GM12891 (cell line): ENCODE measurements at regions not wholly inside any gene's neighbourhood (a gene's known extent, or its start where the extent isn't known, plus 50 kb on each side); places are given as distances from the start of the nearest gene placed in this dataset.

ENCODE experiments used
- POLR2A ChIP-seq: IDR thresholded peaks from 2 replicates; pipeline ENCODE4 v1.6.1; 2011; ENCODE audit warnings: low read depth, low read length, control low read depth
- POLR2AphosphoS5 ChIP-seq: IDR thresholded peaks from 2 replicates; pipeline ENCODE4 v1.6.1; 2011; ENCODE audit warnings: low read depth, low read length, control low read depth
- POU2F2 ChIP-seq: IDR thresholded peaks from 2 replicates; pipeline ENCODE4 v1.6.1; 2011; ENCODE audit warnings: low read depth, mild to moderate bottlenecking, control low read depth, low read length, moderate library complexity
- SPI1 ChIP-seq: IDR thresholded peaks from 2 replicates; pipeline ENCODE4 v1.6.1; 2011; ENCODE audit warnings: low read depth, low read length, control low read depth
- TAF1 ChIP-seq: IDR thresholded peaks from 2 replicates; pipeline ENCODE4 v1.6.1; 2011; ENCODE audit warnings: low read depth, low read length, control low read depth

DNA sequence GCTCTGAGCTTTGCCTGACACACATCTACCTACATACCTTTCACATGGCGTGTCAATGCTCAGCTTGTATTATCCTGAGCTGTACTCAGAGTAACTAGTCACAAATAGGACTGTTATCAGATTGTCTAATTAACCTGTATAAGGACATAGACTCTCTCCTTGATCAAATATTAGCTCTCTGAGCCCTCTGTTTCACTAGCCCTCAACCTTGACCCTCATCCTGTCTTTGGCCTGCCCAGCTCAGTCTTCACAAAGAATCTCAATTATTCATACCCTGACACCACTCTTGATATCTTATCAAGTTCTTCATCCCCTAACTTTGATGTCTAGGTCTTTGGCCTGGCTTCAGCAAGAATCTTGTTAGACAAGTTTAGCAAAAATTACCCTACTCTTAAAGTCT is 320.7 kb upstream of the PCDH7 start:
- TF ChIP-seq POLR2AphosphoS5 (no peak), POLR2A (no peak), TAF1 (no peak), SPI1 (no peak), POU2F2 (no peak)
